Fibroblast of villous mesenchyme (primary cell): ENCODE measurements at regions not wholly inside any gene's neighbourhood (a gene's known extent, or its start where the extent isn't known, plus 50 kb on each side); places are given as distances from the start of the nearest gene placed in this dataset.

Experiments used
- DNase-seq: peaks from one replicate; pipeline ENCODE4 v3.0.0-alpha.2; 2010; ENCODE audit warnings: low read depth
- H3K4me3 ChIP-seq: 2 replicates; pipeline ENCODE4 v1.5.1; 2011; ENCODE audit warnings: low read depth, mild to moderate bottlenecking, low read length
- CTCF ChIP-seq: IDR thresholded peaks from 2 replicates; pipeline ENCODE4 v1.5.1; 2012; ENCODE audit warnings: low read depth, mild to moderate bottlenecking, low read length; ENCODE audit not compliant: insufficient read depth

GRCh38 chr1:14180738-14181137 is 417.7 kb upstream of the KAZN start:
- no peak for DNase-seq
- TF ChIP-seq CTCF, result no peak
- H3K4me3 ChIP-seq, result no peak overlapping the region

- no peak for TF ChIP-seq CTCF
- no peak overlapping the region for H3K4me3 ChIP-seq
- DNase-seq, result no peak
These were observed 417.2 kb upstream of the KAZN start for GRCh38 chr1:14181191-14181795.

GRCh38 chr1:14182856-14183255 is 415.6 kb upstream of the KAZN start:
- no peak for TF ChIP-seq CTCF
- no peak for DNase-seq
- H3K4me3 ChIP-seq, result no peak overlapping the region

GRCh38 chr1:14183329-14183728 is 415.2 kb upstream of the KAZN start:
- TF ChIP-seq CTCF, result no peak
- H3K4me3 ChIP-seq, result no peak overlapping the region
- no peak for DNase-seq

- no peak for TF ChIP-seq CTCF
- no peak for DNase-seq
- no peak overlapping the region for H3K4me3 ChIP-seq
These were observed 414.0 kb upstream of the KAZN start for GRCh38 chr1:14184454-14184853.

GRCh38 chr1:14189381-14189780 is 409.1 kb upstream of the KAZN start:
- no peak for DNase-seq
- H3K4me3 ChIP-seq, result no peak overlapping the region
- no peak for TF ChIP-seq CTCF

- DNase-seq, result no peak
These were observed 408.0 kb upstream of the KAZN start for GRCh38 chr1:14190508-14190907.

More at GRCh38 chr1:14190508-14190907, 408.0 kb upstream of the KAZN start:
- TF ChIP-seq CTCF, result no peak
- no peak overlapping the region for H3K4me3 ChIP-seq
